ENCODE measurements at regions not wholly inside any gene's neighbourhood (a gene's known extent, or its start where the extent isn't known, plus 50 kb on each side); places are given as distances from the start of the nearest gene placed in this dataset.

GRCh38 chr22:22408731-22409696 is 99.5 kb downstream of the ZNF280B start:
- no peak for DNase-seq (ENCODE audit: low spot score)
- intact Hi-C loops (cut with DNase I), result no loop called here

DNA sequence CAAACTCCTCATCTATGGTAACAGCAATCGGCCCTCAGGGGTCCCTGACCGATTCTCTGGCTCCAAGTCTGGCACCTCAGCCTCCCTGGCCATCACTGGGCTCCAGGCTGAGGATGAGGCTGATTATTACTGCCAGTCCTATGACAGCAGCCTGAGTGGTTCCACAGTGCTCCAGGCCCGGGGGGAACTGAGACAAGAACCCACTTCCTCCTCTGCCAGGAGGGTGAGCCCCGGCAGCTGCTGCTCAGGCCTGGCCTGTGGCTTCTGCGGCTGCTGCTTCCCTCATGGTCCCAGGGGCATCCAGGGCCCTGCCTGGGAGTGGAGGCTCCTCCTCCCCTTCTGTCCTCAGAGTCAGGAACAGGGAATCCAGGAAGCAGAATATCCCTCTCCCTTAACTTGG is 98.4 kb downstream of the ZNF280B start:
- DNase-seq (ENCODE audit: low spot score), result no peak
- intact Hi-C loops (cut with DNase I), result no loop called here

DNA sequence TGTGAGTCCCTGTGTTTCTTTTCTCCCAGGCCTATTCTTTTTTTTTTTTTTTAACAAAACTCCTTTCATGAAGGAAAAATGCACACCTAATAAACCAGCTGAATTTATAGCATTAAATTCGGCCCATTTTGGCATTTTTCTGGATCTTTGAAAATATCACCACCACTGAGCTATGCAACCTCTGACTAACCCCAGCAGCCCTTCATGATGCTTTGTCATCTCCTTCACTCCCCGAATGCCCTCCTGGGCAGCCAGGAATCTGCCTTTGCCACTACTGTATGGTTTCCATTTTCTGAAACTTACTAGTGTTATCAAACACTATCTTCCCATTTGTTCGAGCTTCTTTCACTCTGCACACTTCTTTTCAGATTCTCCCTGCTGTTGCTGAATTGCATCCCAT is 97.9 kb downstream of the ZNF280B start:
- DNase-seq (ENCODE audit: low spot score), result no peak
- intact Hi-C loops (cut with DNase I), result no loop called here

DNA sequence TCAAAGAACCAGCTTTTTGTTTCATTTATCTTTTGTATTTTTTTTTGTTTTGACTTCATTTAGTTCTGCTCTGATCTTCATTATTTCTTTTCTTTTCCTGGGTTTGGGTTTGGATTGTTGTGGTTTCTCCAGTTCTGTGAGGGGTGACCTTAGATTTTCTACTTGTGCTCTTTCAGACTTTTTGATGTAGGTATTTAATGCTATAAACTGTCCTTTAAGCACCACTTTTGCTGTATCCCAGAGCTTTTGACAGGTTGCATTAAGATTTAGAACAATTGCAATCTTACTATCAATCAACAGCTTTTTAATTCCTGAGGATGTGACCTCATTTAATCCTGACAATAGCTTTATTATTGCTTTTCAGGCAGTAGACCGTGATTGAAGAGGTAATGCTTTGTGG is 94.3 kb downstream of the ZNF280B start:
- DNase-seq (ENCODE audit: low spot score), result no peak
- intact Hi-C loops (cut with DNase I), result no loop called here

DNA sequence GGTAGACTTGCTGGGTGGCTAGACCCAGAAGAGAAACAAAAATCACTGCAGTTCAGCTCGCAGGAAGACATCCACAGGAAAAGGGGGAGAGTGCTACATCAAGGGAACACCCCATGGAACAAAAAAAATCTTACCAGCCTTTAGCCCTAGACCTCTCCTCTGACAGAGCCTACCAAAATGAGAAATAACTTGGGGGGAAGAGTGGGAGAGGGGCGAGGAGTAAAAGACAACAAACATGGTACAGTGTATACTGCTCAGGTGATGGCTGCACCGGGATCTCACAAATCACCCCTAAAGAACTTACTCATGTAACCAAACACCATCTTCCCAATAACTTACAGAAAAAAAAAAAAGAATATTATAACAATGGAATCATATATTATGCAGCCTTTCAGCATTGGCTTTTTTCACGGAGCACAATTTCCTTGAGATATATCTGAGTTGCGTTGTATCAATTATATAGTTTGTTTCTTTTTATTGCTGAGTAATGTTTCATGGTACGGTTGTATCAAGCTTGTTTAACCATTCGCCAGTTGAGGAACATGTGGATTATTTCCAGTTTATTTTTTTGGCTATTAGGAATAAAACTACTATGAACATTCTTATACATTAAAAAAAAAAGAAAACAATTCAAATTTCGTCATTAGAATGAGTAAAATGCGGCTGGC is 90.9 kb downstream of the ZNF280B start:
- intact Hi-C loops (cut with DNase I), result no loop called here
- no peak for DNase-seq (ENCODE audit: low spot score)

GRCh38 chr22:22418163-22418549 is 90.4 kb downstream of the ZNF280B start:
- DNase-seq (ENCODE audit: low spot score), result no peak
- intact Hi-C loops (cut with DNase I), result no loop called here

GRCh38 chr22:22418957-22419356 is 89.6 kb downstream of the ZNF280B start:
- intact Hi-C loops (cut with DNase I), result no loop called here
- no peak for DNase-seq (ENCODE audit: low spot score)

GRCh38 chr22:22420580-22420979 is 88.0 kb downstream of the ZNF280B start:
- intact Hi-C loops (cut with DNase I), result no loop called here
- DNase-seq (ENCODE audit: low spot score), result no peak

GRCh38 chr22:22421392-22421791 is 87.2 kb downstream of the ZNF280B start:
- intact Hi-C loops (cut with DNase I), result no loop called here
- DNase-seq (ENCODE audit: low spot score), result no peak

- intact Hi-C loops (cut with DNase I), result no loop called here
- no peak for DNase-seq (ENCODE audit: low spot score)
Observed at GRCh38 chr22:22422629-22423112, 85.9 kb downstream of the ZNF280B start.

DNA sequence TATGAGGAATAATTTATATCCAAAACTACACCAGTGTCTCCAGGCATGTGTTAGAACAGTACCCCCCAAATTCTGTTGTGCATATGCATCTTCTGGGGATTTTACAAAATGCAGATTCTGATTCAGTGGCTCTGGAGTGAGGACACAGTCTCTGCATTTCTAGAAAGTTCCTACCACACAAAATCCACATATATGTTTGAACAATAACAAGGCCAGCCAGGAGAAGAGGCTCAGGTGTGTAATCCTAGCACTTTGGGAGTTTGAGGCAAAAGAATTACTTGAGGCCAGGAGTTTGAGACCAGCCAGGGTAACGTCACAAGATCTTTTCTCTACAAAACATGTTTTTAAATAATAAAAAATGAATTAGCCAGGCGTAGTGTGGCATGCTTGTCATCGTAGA is 84.9 kb downstream of the ZNF280B start:
- no peak for DNase-seq (ENCODE audit: low spot score)
- intact Hi-C loops (cut with DNase I), result no loop called here

GRCh38 chr22:22424210-22424800 is 84.2 kb downstream of the ZNF280B start:
- no peak for DNase-seq (ENCODE audit: low spot score)
- intact Hi-C loops (cut with DNase I), result no loop called here

GRCh38 chr22:22424956-22425355 is 83.6 kb downstream of the ZNF280B start:
- no peak for DNase-seq (ENCODE audit: low spot score)

DNA sequence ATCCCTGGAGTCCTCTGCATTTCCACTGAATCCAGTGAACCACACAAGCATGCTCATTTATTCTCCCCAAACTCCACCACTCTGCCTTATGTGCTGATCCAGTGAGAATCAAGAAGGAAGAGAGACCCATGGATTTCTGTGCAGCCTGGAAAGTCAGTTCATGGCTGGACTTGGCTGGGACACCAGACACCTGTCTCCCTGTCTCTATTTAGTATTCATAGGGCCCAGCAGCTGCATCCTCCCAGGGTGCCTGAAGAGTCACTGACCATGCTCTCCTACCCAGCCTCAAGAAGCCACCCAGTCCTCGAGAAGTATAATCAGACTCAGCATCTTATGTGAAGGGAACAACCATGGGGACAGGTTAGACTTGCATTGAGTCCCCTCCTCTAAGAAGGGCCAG is 83.2 kb downstream of the ZNF280B start:
- DNase-seq (ENCODE audit: low spot score), result no peak
- intact Hi-C loops (cut with DNase I), result no loop called here

More at GRCh38 chr22:22424956-22425355, 83.6 kb downstream of the ZNF280B start:
- intact Hi-C loops (cut with DNase I), result no loop called here

- intact Hi-C loops (cut with DNase I), result no loop called here
- no peak for DNase-seq (ENCODE audit: low spot score)
Observed at GRCh38 chr22:22425783-22426624, 82.5 kb downstream of the ZNF280B start.

- intact Hi-C loops (cut with DNase I), result no loop called here
- DNase-seq (ENCODE audit: low spot score), result no peak
Observed at GRCh38 chr22:22427542-22428065, 80.9 kb downstream of the ZNF280B start.

- no peak for DNase-seq (ENCODE audit: low spot score)
- intact Hi-C loops (cut with DNase I), result no loop called here
Observed at GRCh38 chr22:22428222-22429098, 80.1 kb downstream of the ZNF280B start.

- no peak for DNase-seq (ENCODE audit: low spot score)
- intact Hi-C loops (cut with DNase I), result no loop called here
Observed at GRCh38 chr22:22429369-22430108, 79.0 kb downstream of the ZNF280B start.
